ENCODE measurements at regions not wholly inside any gene's neighbourhood (a gene's known extent, or its start where the extent isn't known, plus 50 kb on each side); places are given as distances from the start of the nearest gene placed in this dataset.
"Not testable (repeated sequence)": the region's sequence is repeated elsewhere in the genome, so short reads cannot be mapped to it uniquely, and the experiment has no call there.

DNA sequence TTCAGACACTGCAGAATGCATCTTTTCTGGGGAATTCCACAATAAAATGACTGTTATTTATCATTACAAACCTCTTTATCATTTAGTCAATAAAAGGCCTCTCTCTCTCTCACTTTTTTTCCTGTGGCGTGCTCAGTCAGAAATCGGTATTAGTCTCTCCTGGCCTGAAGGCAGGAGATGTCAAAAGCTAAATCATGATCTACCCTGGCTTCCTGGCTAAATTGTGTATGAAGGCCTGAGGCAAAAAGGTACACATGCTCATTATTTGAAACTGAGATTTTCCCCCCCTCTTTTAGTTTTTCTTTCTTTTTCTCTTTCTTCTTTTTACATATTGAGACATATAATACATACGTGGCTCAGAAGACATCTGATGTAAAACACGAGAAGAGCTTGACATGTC, 375.0 kb upstream of the SLC35B3 start:
- Histone ChIP-seq H3K27ac (ENCODE audit: low read depth, low read length) (no peak overlapping the region), H3K27me3 (ENCODE audit: insufficient read depth, low read length) (no peaks in the 10 kb centered on the region), H3K4me2 (ENCODE audit: low read length) (no peak overlapping the region), H3K9me3 (ENCODE audit: insufficient read depth, low read depth, low read length) (peaks cover 4% of the 10 kb centered on the region), H3K4me3 (ENCODE audit: insufficient read depth, low read depth, low read length) (no peak overlapping the region), H4K20me1 (ENCODE audit: insufficient read depth, low read length) (no peaks in the 10 kb centered on the region), H3K9ac (ENCODE audit: low read length) (no peak overlapping the region), H3K79me2 (ENCODE audit: insufficient read depth, low read length) (no peaks in the 10 kb centered on the region), H2AFZ (ENCODE audit: low read depth, low read length) (no peak overlapping the region), H3K4me1 (ENCODE audit: insufficient read depth, low read length) (no peaks in the 10 kb centered on the region), H3K36me3 (ENCODE audit: insufficient read depth, low read length) (no peaks in the 10 kb centered on the region)
- FAIRE-seq (no peak), DNase-seq (ENCODE audit: low read depth) (no peak)
- TF ChIP-seq CTCF (IDR thresholded peaks at IDR 0.05; ENCODE audit: insufficient read depth, low read depth, low read length), result no peak
- TF ChIP-seq EZH2 (IDR thresholded peaks at IDR 0.05; ENCODE audit: insufficient read depth, low read length), result no peak
- Mint-ChIP-seq H3K9me3 (ENCODE audit: unreplicated experiment) (peaks cover 3% of the 10 kb centered on the region), H3K27me3 (ENCODE audit: low read depth, unreplicated experiment) (no peaks in the 10 kb centered on the region), H3K36me3 (ENCODE audit: low read depth, unreplicated experiment) (no peaks in the 10 kb centered on the region), H3K27ac (ENCODE audit: unreplicated experiment) (no peak overlapping the region), H3K4me3 (ENCODE audit: unreplicated experiment) (no peak overlapping the region), H3K4me1 (ENCODE audit: low read depth, unreplicated experiment) (no peaks in the 10 kb centered on the region)

- no peak for TF ChIP-seq CTCF (IDR thresholded peaks at IDR 0.05; ENCODE audit: insufficient read depth, low read depth, low read length)
- TF ChIP-seq EZH2 (IDR thresholded peaks at IDR 0.05; ENCODE audit: insufficient read depth, low read length), result no peak
- H3K4me3 ChIP-seq (ENCODE audit: insufficient read depth, low read depth, low read length), result no peak overlapping the region
- Mint-ChIP-seq H3K4me3 (ENCODE audit: unreplicated experiment) (no peak overlapping the region), H3K27ac (ENCODE audit: unreplicated experiment) (no peak overlapping the region), H3K4me1 (ENCODE audit: low read depth, unreplicated experiment) (no peaks in the 10 kb centered on the region), H3K27me3 (ENCODE audit: low read depth, unreplicated experiment) (no peaks in the 10 kb centered on the region), H3K9me3 (ENCODE audit: unreplicated experiment) (peaks cover 3% of the 10 kb centered on the region), H3K36me3 (ENCODE audit: low read depth, unreplicated experiment) (no peaks in the 10 kb centered on the region)
- H4K20me1 ChIP-seq (ENCODE audit: insufficient read depth, low read length), result no peaks in the 10 kb centered on the region
- no peak for DNase-seq (ENCODE audit: low read depth)
- no peak overlapping the region for H3K4me2 ChIP-seq (ENCODE audit: low read length)
- H3K79me2 ChIP-seq (ENCODE audit: insufficient read depth, low read length), result no peaks in the 10 kb centered on the region
- no peaks in the 10 kb centered on the region for H3K4me1 ChIP-seq (ENCODE audit: insufficient read depth, low read length)
- H3K36me3 ChIP-seq (ENCODE audit: insufficient read depth, low read length), result no peaks in the 10 kb centered on the region
- H3K9ac ChIP-seq (ENCODE audit: low read length), result no peak overlapping the region
- H3K27me3 ChIP-seq (ENCODE audit: insufficient read depth, low read length), result no peaks in the 10 kb centered on the region
- peaks cover 4% of the 10 kb centered on the region for H3K9me3 ChIP-seq (ENCODE audit: insufficient read depth, low read depth, low read length)
- H3K27ac ChIP-seq (ENCODE audit: low read depth, low read length), result no peak overlapping the region
- no peak overlapping the region for H2AFZ ChIP-seq (ENCODE audit: low read depth, low read length)
- no peak for FAIRE-seq
Measured at GRCh38 chr6:8809662-8810061, 374.3 kb upstream of the SLC35B3 start.

DNA sequence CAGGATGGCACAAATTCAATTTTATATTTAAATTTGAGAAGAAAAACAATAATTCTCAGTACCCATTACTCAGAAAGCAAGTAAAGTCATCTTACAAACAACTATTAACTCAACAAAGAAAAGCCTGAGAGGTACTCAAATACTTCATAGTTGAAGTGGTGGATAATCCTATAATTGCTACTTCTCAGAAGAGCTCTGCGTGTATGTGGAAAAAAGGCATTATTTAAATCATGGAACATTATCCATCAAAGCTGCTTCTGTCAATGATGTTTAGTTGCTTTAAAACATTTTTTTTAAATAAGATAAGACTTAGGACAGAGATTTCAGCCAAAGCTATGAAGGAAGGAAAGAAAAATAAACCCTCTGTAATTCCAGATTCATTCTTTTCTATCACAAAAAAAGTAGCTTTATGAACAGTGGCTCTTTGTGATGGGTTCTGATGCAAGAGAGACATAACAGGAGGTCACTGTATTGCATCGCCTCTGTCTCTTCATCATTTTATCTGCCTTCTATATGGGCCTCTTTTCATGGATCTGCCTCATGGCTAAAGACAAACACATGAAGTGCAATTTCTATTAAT, 367.9 kb upstream of the SLC35B3 start:
- TF ChIP-seq EZH2 (IDR thresholded peaks at IDR 0.05; ENCODE audit: insufficient read depth, low read length) (no peak), CTCF (IDR thresholded peaks at IDR 0.05; ENCODE audit: insufficient read depth, low read depth, low read length) (no peak)
- FAIRE-seq (no peak), DNase-seq (ENCODE audit: low read depth) (no peak)
- H3K4me1 Mint-ChIP-seq (ENCODE audit: low read depth, unreplicated experiment), result no peaks in the 10 kb centered on the region
- Histone ChIP-seq H2AFZ (ENCODE audit: low read depth, low read length) (no peak overlapping the region), H3K9me3 (ENCODE audit: insufficient read depth, low read depth, low read length) (peaks cover 4% of the 10 kb centered on the region), H3K79me2 (ENCODE audit: insufficient read depth, low read length) (no peaks in the 10 kb centered on the region), H3K27me3 (ENCODE audit: insufficient read depth, low read length) (no peaks in the 10 kb centered on the region), H3K4me3 (ENCODE audit: insufficient read depth, low read depth, low read length) (no peak overlapping the region), H3K27ac (ENCODE audit: low read depth, low read length) (no peak overlapping the region), H3K4me1 (ENCODE audit: insufficient read depth, low read length) (no peaks in the 10 kb centered on the region), H3K9ac (ENCODE audit: low read length) (no peak overlapping the region), H4K20me1 (ENCODE audit: insufficient read depth, low read length) (no peaks in the 10 kb centered on the region), H3K4me2 (ENCODE audit: low read length) (no peak overlapping the region), H3K36me3 (ENCODE audit: insufficient read depth, low read length) (no peaks in the 10 kb centered on the region)
- no peak overlapping the region for H3K27ac Mint-ChIP-seq (ENCODE audit: unreplicated experiment)
- peaks cover 3% of the 10 kb centered on the region for H3K9me3 Mint-ChIP-seq (ENCODE audit: unreplicated experiment)
- no peak overlapping the region for H3K4me3 Mint-ChIP-seq (ENCODE audit: unreplicated experiment)
- H3K27me3 Mint-ChIP-seq (ENCODE audit: low read depth, unreplicated experiment), result no peaks in the 10 kb centered on the region
- H3K36me3 Mint-ChIP-seq (ENCODE audit: low read depth, unreplicated experiment), result no peaks in the 10 kb centered on the region

DNA sequence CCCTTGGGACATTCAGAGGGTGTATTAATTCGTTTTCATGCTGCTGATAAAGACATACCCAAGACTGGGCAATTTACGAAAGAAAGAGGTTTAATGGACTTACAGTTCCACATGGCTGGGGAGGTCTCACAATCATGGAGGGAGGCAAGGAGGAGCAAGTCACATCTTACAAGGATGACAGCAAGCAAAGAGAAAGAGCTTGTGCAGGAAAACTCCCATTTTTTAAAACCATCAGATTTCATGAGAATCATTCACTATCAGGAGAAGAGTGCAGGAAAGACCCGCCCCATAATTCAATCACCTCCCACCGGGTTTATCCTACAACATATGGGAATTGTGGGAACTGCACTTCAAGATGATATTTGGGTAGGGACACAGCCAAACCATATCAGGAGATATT, 367.1 kb upstream of the SLC35B3 start:
- H3K27ac Mint-ChIP-seq (ENCODE audit: unreplicated experiment); DNase-seq (ENCODE audit: low read depth); H3K36me3 ChIP-seq (ENCODE audit: insufficient read depth, low read length); H3K4me1 Mint-ChIP-seq (ENCODE audit: low read depth, unreplicated experiment); H3K4me3 Mint-ChIP-seq (ENCODE audit: unreplicated experiment); H3K9me3 Mint-ChIP-seq (ENCODE audit: unreplicated experiment); H3K4me1 ChIP-seq (ENCODE audit: insufficient read depth, low read length); H3K4me3 ChIP-seq (ENCODE audit: insufficient read depth, low read depth, low read length); H2AFZ ChIP-seq (ENCODE audit: low read depth, low read length); H3K27me3 Mint-ChIP-seq (ENCODE audit: low read depth, unreplicated experiment); FAIRE-seq; H3K79me2 ChIP-seq (ENCODE audit: insufficient read depth, low read length); H3K27me3 ChIP-seq (ENCODE audit: insufficient read depth, low read length); H3K4me2 ChIP-seq (ENCODE audit: low read length); H3K36me3 Mint-ChIP-seq (ENCODE audit: low read depth, unreplicated experiment); H3K9ac ChIP-seq (ENCODE audit: low read length); H3K9me3 ChIP-seq (ENCODE audit: insufficient read depth, low read depth, low read length); H4K20me1 ChIP-seq (ENCODE audit: insufficient read depth, low read length); H3K27ac ChIP-seq (ENCODE audit: low read depth, low read length): not testable (repeated sequence)
